ENCODE measurements at regions not wholly inside any gene's neighbourhood (a gene's known extent, or its start where the extent isn't known, plus 50 kb on each side); places are given as distances from the start of the nearest gene placed in this dataset.

- TF ChIP-seq, protein P1, sequence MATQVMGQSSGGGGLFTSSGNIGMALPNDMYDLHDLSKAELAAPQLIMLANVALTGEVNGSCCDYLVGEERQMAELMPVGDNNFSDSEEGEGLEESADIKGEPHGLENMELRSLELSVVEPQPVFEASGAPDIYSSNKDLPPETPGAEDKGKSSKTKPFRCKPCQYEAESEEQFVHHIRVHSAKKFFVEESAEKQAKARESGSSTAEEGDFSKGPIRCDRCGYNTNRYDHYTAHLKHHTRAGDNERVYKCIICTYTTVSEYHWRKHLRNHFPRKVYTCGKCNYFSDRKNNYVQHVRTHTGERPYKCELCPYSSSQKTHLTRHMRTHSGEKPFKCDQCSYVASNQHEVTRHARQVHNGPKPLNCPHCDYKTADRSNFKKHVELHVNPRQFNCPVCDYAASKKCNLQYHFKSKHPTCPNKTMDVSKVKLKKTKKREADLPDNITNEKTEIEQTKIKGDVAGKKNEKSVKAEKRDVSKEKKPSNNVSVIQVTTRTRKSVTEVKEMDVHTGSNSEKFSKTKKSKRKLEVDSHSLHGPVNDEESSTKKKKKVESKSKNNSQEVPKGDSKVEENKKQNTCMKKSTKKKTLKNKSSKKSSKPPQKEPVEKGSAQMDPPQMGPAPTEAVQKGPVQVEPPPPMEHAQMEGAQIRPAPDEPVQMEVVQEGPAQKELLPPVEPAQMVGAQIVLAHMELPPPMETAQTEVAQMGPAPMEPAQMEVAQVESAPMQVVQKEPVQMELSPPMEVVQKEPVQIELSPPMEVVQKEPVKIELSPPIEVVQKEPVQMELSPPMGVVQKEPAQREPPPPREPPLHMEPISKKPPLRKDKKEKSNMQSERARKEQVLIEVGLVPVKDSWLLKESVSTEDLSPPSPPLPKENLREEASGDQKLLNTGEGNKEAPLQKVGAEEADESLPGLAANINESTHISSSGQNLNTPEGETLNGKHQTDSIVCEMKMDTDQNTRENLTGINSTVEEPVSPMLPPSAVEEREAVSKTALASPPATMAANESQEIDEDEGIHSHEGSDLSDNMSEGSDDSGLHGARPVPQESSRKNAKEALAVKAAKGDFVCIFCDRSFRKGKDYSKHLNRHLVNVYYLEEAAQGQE (IDR thresholded peaks at IDR 0.05; ENCODE audit: unreplicated experiment) = no peak
- TF ChIP-seq EZH2 (IDR thresholded peaks at IDR 0.05; ENCODE audit: low read depth, unreplicated experiment) = no peak
- TF ChIP-seq CTCF (conservative IDR thresholded peaks at IDR 0.05; ENCODE audit: low read depth in 2 of 2) = no peak
- TF ChIP-seq NANOG (IDR thresholded peaks at IDR 0.05; ENCODE audit: borderline replicate concordance) = no peak
- TF ChIP-seq CREB1 (CRISPR knock-in tag; IDR thresholded peaks at IDR 0.05; ENCODE audit: low read depth) = no peak
- TF ChIP-seq POLR2AphosphoS5 (IDR thresholded peaks at IDR 0.05; ENCODE audit: low read depth) = no peak
- no peak for TF ChIP-seq EZH2phosphoT487 (IDR thresholded peaks at IDR 0.05; ENCODE audit: unreplicated experiment)
- no peak for TF ChIP-seq ETS1 (IDR thresholded peaks at IDR 0.05)
- TF ChIP-seq ZNF114 (CRISPR knock-in tag; IDR thresholded peaks at IDR 0.05) = no peak
Observed at GRCh38 chr11:26188554-26188953, 143.4 kb upstream of the ANO3 start.

Data from GM23338 (cell line).